ENCODE measurements at regions not wholly inside any gene's neighbourhood (a gene's known extent, or its start where the extent isn't known, plus 50 kb on each side); places are given as distances from the start of the nearest gene placed in this dataset.

- TF ChIP-seq CTCF (conservative IDR thresholded peaks at IDR 0.05; ENCODE audit: low read depth, low read length) (no peak), EZH2 (IDR thresholded peaks at IDR 0.05; ENCODE audit: low read length, unreplicated experiment) (no peak)
Measured at GRCh38 chr2:19810148-19810547, 91.6 kb downstream of the TTC32 start.

All from PC-3 (cell line).